GM12874 (cell line): ENCODE measurements at regions not wholly inside any gene's neighbourhood (a gene's known extent, or its start where the extent isn't known, plus 50 kb on each side); places are given as distances from the start of the nearest gene placed in this dataset.

Experiments
- TF ChIP-seq, protein P1 (sequence below): IDR thresholded peaks from 2 replicates; pipeline ENCODE4 v1.5.1; 2011; ENCODE audit warnings: low read depth, mild to moderate bottlenecking, control low read depth, low read length, moderate library complexity; ENCODE audit not compliant: insufficient read depth

- TF ChIP-seq, protein P1, sequence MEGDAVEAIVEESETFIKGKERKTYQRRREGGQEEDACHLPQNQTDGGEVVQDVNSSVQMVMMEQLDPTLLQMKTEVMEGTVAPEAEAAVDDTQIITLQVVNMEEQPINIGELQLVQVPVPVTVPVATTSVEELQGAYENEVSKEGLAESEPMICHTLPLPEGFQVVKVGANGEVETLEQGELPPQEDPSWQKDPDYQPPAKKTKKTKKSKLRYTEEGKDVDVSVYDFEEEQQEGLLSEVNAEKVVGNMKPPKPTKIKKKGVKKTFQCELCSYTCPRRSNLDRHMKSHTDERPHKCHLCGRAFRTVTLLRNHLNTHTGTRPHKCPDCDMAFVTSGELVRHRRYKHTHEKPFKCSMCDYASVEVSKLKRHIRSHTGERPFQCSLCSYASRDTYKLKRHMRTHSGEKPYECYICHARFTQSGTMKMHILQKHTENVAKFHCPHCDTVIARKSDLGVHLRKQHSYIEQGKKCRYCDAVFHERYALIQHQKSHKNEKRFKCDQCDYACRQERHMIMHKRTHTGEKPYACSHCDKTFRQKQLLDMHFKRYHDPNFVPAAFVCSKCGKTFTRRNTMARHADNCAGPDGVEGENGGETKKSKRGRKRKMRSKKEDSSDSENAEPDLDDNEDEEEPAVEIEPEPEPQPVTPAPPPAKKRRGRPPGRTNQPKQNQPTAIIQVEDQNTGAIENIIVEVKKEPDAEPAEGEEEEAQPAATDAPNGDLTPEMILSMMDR = no peak
Measured at GRCh38 chr10:120103738-120104560, 211.4 kb downstream of the SEC23IP start.

DNA sequence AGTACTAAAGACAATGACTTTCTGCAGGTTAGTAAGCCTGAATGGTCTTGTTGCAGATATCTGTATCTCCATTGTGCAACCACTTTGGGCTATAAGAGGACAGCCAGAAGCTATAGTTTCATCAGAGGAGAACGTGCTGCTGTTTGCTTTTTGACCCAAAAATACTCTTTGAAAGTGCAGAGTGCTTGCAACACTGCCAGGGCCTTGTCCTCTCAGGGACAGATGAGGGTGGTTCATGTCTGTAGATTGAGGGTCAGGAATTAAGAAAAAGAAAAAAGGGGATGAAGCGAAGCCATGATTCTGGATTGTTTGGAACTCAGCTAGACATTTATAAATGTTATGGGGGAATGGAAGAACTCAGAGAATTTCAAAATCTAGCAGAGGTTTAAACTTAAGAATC lies 212.5 kb downstream of the SEC23IP start:
- TF ChIP-seq, protein P1 = no peak

GRCh38 chr10:120105492-120105891 lies 213.0 kb downstream of the SEC23IP start:
- TF ChIP-seq, protein P1 = no peak

DNA sequence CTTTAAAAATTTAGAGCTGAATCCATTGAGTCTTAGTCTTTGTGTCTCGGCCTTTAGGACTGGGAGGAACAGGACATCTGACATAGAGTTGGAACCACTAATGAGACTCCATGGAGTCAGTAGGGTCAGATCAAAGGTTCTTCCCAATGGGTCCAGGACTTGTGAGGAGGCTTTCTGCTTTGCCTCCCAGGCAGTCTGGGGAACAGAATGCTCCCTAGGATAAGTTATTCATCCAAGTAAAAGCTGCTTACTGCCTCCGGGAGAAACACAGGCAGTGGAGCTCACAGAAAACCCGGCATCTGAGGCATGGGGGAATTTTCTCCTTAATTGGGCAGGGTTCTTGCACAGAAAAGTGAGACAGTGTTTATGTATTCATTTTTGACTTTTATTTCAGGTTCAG lies 216.4 kb downstream of the SEC23IP start:
- TF ChIP-seq, protein P1 = no peak

DNA sequence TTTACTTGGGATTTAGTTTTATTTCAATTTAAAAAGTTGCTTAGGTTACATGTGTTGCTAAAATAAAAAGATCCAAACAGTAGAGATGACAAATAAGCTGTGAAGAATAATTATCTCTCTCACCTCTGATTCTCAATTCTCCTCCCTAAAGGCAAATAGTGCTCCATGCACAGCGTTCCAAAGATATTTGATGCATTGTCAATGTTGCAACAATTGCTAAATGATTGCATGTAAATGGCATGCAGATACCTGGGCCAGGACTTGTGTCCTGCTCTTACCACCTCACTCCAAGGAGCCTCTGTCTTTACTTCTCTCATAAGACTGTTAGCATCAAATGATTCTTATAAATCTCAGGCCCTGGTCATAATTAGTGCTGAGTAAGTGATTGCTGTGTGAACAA lies 217.7 kb downstream of the SEC23IP start:
- TF ChIP-seq, protein P1 = no peak

DNA sequence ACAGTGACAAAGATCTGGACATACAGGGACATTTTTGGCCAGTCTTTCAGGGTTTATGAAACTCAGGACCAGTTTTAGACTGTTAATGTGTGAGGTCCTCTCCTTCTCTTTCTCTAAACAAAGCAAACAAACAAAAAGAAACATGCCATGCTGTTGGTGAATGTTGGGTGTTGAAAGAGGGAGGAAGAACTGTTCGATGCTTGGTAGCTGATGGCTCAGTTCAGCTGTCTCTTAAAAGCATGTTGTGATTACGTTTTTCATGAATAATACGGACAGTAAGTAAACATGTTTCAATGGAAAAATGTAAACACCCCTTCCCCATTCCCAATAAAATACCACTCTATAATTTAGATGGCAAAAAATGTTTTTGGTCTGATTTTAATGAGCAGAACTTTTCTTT lies 219.1 kb downstream of the SEC23IP start:
- TF ChIP-seq, protein P1 = no peak

DNA sequence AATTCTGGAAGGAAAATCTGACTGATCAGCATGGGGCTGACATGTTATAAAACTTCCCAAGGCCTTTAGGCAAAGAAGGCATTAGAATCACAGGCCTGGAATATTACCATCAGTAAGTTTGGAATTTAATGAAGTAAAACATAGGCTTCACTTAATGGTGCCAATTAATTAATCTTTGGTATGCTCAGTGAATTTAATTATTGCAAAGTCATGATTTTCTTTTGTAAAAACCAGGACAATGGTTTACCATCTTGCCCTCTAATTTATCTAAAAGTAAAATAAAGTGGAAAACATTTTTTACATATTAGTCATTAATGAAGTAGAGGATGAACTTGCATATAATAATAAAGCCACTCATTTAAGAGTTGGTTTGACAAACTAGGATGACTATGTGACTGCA lies 220.3 kb downstream of the SEC23IP start:
- TF ChIP-seq, protein P1 = no peak
